ENCODE measurements at regions not wholly inside any gene's neighbourhood (a gene's known extent, or its start where the extent isn't known, plus 50 kb on each side); places are given as distances from the start of the nearest gene placed in this dataset.

DNA sequence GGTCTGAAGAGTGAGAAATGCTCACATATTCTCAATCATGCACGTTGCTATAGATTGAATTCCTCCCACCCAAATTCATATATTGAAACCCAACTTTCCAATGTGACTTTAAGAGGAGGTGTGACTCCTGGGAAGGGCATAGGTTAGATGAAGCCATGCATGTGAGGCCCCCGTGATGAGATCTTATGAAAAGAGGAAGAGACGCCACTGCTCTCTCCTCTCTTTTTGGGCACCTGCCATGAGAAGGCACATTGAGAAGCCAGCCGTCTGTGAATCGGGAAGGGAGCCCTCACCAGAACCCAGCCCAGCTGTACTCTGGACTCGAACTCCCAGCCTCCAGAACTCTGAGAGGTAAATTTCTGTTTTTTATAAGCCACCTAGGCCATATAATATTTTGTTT lies 842.6 kb upstream of the SALL3 start:
- Histone ChIP-seq H3K4me3 (ENCODE audit: low read length) (no peak overlapping the region), H3K27me3 (ENCODE audit: insufficient read depth, low read depth, low read length) (no peaks in the 10 kb centered on the region), H3K79me2 (replicated peaks; ENCODE audit: insufficient read depth, low read length) (no peaks in the 10 kb centered on the region), H2AFZ (ENCODE audit: low read depth, low read length) (no peak overlapping the region), H3K27ac (ENCODE audit: low read length) (no peak overlapping the region), H3K36me3 (ENCODE audit: insufficient read depth, low read length) (no peaks in the 10 kb centered on the region), H3F3A (ENCODE audit: insufficient read depth, low read length, poor library complexity, severe bottlenecking) (no peaks in the 10 kb centered on the region), H3K9me2 (ENCODE audit: insufficient read depth, low read length) (no peaks in the 10 kb centered on the region), H3K4me2 (ENCODE audit: low read length) (no peak overlapping the region), H3K9ac (ENCODE audit: low read length) (no peak overlapping the region), H4K20me1 (ENCODE audit: insufficient read depth) (no peaks in the 10 kb centered on the region), H3K9me3 (ENCODE audit: low read length) (no peaks in the 10 kb centered on the region)
- TF ChIP-seq POLR2AphosphoS5 (IDR thresholded peaks at IDR 0.05) (no peak), TAF1 (IDR thresholded peaks at IDR 0.05; ENCODE audit: low read depth) (no peak), EZH2 (IDR thresholded peaks at IDR 0.05; ENCODE audit: borderline replicate concordance, insufficient read depth, low read length, poor library complexity, severe bottlenecking) (no peak), RAD21 (conservative IDR thresholded peaks at IDR 0.05) (no peak), MXI1 (conservative IDR thresholded peaks at IDR 0.05; ENCODE audit: poor library complexity, severe bottlenecking) (no peak), EP300 (conservative IDR thresholded peaks at IDR 0.05; ENCODE audit: poor library complexity, severe bottlenecking) (no peak), SMC3 (conservative IDR thresholded peaks at IDR 0.05; ENCODE audit: poor library complexity) (no peak), CTCF (IDR thresholded peaks at IDR 0.05; ENCODE audit: poor library complexity, severe bottlenecking) (no peak)
- TF ChIP-seq, protein P1, sequence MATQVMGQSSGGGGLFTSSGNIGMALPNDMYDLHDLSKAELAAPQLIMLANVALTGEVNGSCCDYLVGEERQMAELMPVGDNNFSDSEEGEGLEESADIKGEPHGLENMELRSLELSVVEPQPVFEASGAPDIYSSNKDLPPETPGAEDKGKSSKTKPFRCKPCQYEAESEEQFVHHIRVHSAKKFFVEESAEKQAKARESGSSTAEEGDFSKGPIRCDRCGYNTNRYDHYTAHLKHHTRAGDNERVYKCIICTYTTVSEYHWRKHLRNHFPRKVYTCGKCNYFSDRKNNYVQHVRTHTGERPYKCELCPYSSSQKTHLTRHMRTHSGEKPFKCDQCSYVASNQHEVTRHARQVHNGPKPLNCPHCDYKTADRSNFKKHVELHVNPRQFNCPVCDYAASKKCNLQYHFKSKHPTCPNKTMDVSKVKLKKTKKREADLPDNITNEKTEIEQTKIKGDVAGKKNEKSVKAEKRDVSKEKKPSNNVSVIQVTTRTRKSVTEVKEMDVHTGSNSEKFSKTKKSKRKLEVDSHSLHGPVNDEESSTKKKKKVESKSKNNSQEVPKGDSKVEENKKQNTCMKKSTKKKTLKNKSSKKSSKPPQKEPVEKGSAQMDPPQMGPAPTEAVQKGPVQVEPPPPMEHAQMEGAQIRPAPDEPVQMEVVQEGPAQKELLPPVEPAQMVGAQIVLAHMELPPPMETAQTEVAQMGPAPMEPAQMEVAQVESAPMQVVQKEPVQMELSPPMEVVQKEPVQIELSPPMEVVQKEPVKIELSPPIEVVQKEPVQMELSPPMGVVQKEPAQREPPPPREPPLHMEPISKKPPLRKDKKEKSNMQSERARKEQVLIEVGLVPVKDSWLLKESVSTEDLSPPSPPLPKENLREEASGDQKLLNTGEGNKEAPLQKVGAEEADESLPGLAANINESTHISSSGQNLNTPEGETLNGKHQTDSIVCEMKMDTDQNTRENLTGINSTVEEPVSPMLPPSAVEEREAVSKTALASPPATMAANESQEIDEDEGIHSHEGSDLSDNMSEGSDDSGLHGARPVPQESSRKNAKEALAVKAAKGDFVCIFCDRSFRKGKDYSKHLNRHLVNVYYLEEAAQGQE (IDR thresholded peaks at IDR 0.05; ENCODE audit: borderline replicate concordance) = no peak

- no peaks in the 10 kb centered on the region for H3K27me3 ChIP-seq (ENCODE audit: insufficient read depth, low read depth, low read length)
- H3K4me2 ChIP-seq (ENCODE audit: low read length) = no peak overlapping the region
- H3K36me3 ChIP-seq (ENCODE audit: insufficient read depth, low read length) = no peaks in the 10 kb centered on the region
- no peaks in the 10 kb centered on the region for H3K9me2 ChIP-seq (ENCODE audit: insufficient read depth, low read length)
- no peaks in the 10 kb centered on the region for H3K79me2 ChIP-seq (replicated peaks; ENCODE audit: insufficient read depth, low read length)
- H3K9me3 ChIP-seq (ENCODE audit: low read length) = no peaks in the 10 kb centered on the region
- H3K4me3 ChIP-seq (ENCODE audit: low read length) = no peak overlapping the region
- no peaks in the 10 kb centered on the region for H3F3A ChIP-seq (ENCODE audit: insufficient read depth, low read length, poor library complexity, severe bottlenecking)
- no peak for TF ChIP-seq MXI1 (conservative IDR thresholded peaks at IDR 0.05; ENCODE audit: poor library complexity, severe bottlenecking)
- H2AFZ ChIP-seq (ENCODE audit: low read depth, low read length) = no peak overlapping the region
- H3K9ac ChIP-seq (ENCODE audit: low read length) = no peak overlapping the region
- H3K27ac ChIP-seq (ENCODE audit: low read length) = no peak overlapping the region
- H4K20me1 ChIP-seq (ENCODE audit: insufficient read depth) = no peaks in the 10 kb centered on the region
These were observed 840.6 kb upstream of the SALL3 start for GRCh38 chr18:78138983-78139496.

DNA sequence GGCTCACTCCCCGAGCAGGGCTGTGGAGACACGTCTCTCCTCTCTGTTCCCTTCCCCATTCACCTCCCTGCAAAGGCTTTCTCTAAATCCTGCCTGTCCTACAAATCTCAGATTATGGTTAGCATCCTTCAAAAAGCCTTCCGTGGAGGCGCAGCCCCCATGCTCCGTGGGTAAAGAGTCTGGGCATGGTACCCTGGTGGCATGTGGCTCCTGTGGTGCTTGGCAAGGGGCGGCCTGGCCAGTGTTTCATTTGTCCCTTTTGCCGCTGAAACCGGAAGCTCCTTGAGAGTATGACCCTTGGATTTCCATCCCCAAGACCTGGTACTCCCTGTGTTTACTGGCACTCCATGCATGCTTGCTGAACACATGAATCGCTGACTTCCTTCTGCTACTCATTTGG lies 839.3 kb upstream of the SALL3 start:
- TF ChIP-seq EZH2 (IDR thresholded peaks at IDR 0.05; ENCODE audit: borderline replicate concordance, insufficient read depth, low read length, poor library complexity, severe bottlenecking) = no peak
- TF ChIP-seq POLR2AphosphoS5 (IDR thresholded peaks at IDR 0.05) = no peak
- no peak for TF ChIP-seq RAD21 (conservative IDR thresholded peaks at IDR 0.05)
- TF ChIP-seq SMC3 (conservative IDR thresholded peaks at IDR 0.05; ENCODE audit: poor library complexity) = no peak
- TF ChIP-seq CTCF (IDR thresholded peaks at IDR 0.05; ENCODE audit: poor library complexity, severe bottlenecking) = no peak
- TF ChIP-seq MXI1 (conservative IDR thresholded peaks at IDR 0.05; ENCODE audit: poor library complexity, severe bottlenecking) = no peak
- TF ChIP-seq, protein P1 (IDR thresholded peaks at IDR 0.05; ENCODE audit: borderline replicate concordance) = no peak
- TF ChIP-seq TAF1 (IDR thresholded peaks at IDR 0.05; ENCODE audit: low read depth) = no peak
- no peak for TF ChIP-seq EP300 (conservative IDR thresholded peaks at IDR 0.05; ENCODE audit: poor library complexity, severe bottlenecking)
- H4K20me1 ChIP-seq (ENCODE audit: insufficient read depth) = no peaks in the 10 kb centered on the region
- H3K4me2 ChIP-seq (ENCODE audit: low read length) = no peak overlapping the region
- no peaks in the 10 kb centered on the region for H3K9me3 ChIP-seq (ENCODE audit: low read length)
- no peak overlapping the region for H3K27ac ChIP-seq (ENCODE audit: low read length)
- no peak overlapping the region for H3K9ac ChIP-seq (ENCODE audit: low read length)
- H3K79me2 ChIP-seq (replicated peaks; ENCODE audit: insufficient read depth, low read length) = no peaks in the 10 kb centered on the region
- no peaks in the 10 kb centered on the region for H3K9me2 ChIP-seq (ENCODE audit: insufficient read depth, low read length)
- no peak overlapping the region for H2AFZ ChIP-seq (ENCODE audit: low read depth, low read length)
- no peaks in the 10 kb centered on the region for H3K36me3 ChIP-seq (ENCODE audit: insufficient read depth, low read length)
- H3F3A ChIP-seq (ENCODE audit: insufficient read depth, low read length, poor library complexity, severe bottlenecking) = no peaks in the 10 kb centered on the region
- no peak overlapping the region for H3K4me3 ChIP-seq (ENCODE audit: low read length)
- no peaks in the 10 kb centered on the region for H3K27me3 ChIP-seq (ENCODE audit: insufficient read depth, low read depth, low read length)
